ENCODE measurements at regions not wholly inside any gene's neighbourhood (a gene's known extent, or its start where the extent isn't known, plus 50 kb on each side); places are given as distances from the start of the nearest gene placed in this dataset.

DNA sequence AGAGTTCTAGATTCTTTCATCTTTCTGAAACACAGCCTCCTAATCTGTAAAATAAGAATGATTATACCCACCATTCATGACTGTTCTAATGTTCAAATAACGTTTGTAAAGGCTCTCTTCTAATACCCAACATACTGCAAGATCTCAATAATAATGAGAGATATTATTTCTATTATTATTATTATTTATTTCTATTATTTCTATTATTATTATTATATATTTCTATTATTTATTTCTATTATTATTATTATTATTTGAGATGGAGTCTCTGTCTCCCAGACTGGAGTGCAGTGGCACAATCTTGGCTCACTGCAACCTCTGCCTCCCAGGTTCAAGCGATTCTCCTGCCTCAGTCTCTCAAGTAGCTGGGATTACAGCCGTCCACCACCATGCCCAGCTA is 395.5 kb downstream of the EFNB2 start:
- Mint-ChIP-seq H3K36me3 (no peaks in the 10 kb centered on the region), H3K27me3 (peaks cover 0 to 4% (median 0%) of the 10 kb centered on the region in 5 donors), H3K9me3 (peaks cover 0 to 5% (median 0%) of the 10 kb centered on the region in 9 donors), H3K4me1 (no peaks in the 10 kb centered on the region), H3K27ac (peak overlapping the region in 1 of 10 donors; percentile 53), H3K4me3 (no peak overlapping the region)
- POLR2A ChIA-PET: no interaction called here
- no peak for DNase-seq
- ATAC-seq: no peak

DNA sequence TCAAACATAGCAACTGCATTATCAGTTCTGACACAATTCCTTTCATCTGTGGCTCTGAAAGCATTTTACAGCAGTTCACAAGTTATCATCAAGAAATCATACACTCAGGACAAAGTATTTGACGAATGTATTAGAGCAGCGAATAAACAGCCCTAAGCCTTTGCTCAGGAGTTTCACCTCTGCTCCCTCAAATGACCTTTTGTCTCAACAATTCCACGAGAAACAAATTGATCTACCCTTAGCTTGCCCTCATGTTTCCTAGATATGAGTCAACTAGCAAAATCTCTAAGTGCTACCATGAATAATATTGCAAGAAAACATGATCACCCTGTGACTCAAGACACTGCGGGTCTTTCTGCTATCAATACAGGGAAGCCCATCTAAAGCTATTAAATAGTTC is 396.1 kb downstream of the EFNB2 start:
- Mint-ChIP-seq H3K27me3 (peaks cover 0 to 4% (median 0%) of the 10 kb centered on the region in 5 donors), H3K4me3 (no peak overlapping the region), H3K9me3 (peaks cover 0 to 5% (median 0%) of the 10 kb centered on the region in 9 donors), H3K36me3 (no peaks in the 10 kb centered on the region), H3K4me1 (no peaks in the 10 kb centered on the region), H3K27ac (no peak overlapping the region)
- no peak for DNase-seq
- POLR2A ChIA-PET: no interaction called here
- ATAC-seq: no peak

- no peak for DNase-seq
- Mint-ChIP-seq H3K4me1 (no peaks in the 10 kb centered on the region), H3K9me3 (peaks cover 0 to 12% (median 0%) of the 10 kb centered on the region in 9 donors), H3K27ac (no peak overlapping the region), H3K27me3 (peaks cover 0 to 4% (median 0%) of the 10 kb centered on the region in 5 donors), H3K4me3 (no peak overlapping the region), H3K36me3 (no peaks in the 10 kb centered on the region)
- no peak for ATAC-seq
- POLR2A ChIA-PET: no interaction called here
Observed at GRCh38 chr13:106138620-106139019, 396.8 kb downstream of the EFNB2 start.

GRCh38 chr13:106133025-106133424 is 402.4 kb downstream of the EFNB2 start:
- Mint-ChIP-seq H3K36me3 (no peaks in the 10 kb centered on the region), H3K4me1 (no peaks in the 10 kb centered on the region), H3K9me3 (peaks cover 0 to 41% (median 4%) of the 10 kb centered on the region in 9 donors), H3K4me3 (no peak overlapping the region), H3K27me3 (peaks cover 0 to 15% (median 7%) of the 10 kb centered on the region in 5 donors), H3K27ac (no peak overlapping the region)
- no peak for DNase-seq
- ATAC-seq: no peak
- POLR2A ChIA-PET: no interaction called here

GRCh38 chr13:106132216-106132615 is 403.2 kb downstream of the EFNB2 start:
- POLR2A ChIA-PET: no interaction called here
- Mint-ChIP-seq H3K9me3 (peaks cover 0 to 41% (median 6%) of the 10 kb centered on the region in 9 donors), H3K27ac (no peak overlapping the region), H3K27me3 (peaks cover 0 to 20% (median 7%) of the 10 kb centered on the region in 5 donors), H3K4me3 (no peak overlapping the region), H3K4me1 (no peaks in the 10 kb centered on the region), H3K36me3 (no peaks in the 10 kb centered on the region)
- ATAC-seq (no peak), DNase-seq (no peak)

DNA sequence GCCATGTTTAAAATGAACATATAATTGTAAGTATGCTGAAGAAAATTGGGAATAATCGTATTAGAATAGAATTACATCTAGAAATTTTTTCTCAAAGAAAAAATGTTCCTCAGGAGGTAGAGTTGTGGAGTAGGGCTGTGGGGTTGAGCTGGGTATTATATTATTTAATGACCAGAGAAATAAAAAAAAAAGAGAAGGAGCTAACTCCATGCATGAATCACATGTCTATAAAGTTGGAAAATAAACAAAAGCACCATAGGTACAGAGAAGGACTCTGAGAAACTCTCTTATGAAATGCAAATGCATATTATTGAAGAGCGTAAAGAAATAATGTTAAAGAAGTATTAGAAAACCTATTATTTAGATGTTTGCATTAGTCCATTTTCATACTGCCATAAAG is 405.5 kb downstream of the EFNB2 start:
- POLR2A ChIA-PET: no interaction called here
- H3K27ac Mint-ChIP-seq: no peak overlapping the region
- H3K36me3 Mint-ChIP-seq: no peaks in the 10 kb centered on the region
- peaks cover 0 to 16% (median 7%) of the 10 kb centered on the region in 5 donors for H3K27me3 Mint-ChIP-seq
- peaks cover 0 to 41% (median 6%) of the 10 kb centered on the region in 9 donors for H3K9me3 Mint-ChIP-seq
- DNase-seq (no peak), ATAC-seq (no peak)
- H3K4me1 Mint-ChIP-seq: no peaks in the 10 kb centered on the region
- no peak overlapping the region for H3K4me3 Mint-ChIP-seq

- Mint-ChIP-seq H3K9me3 (peaks cover 0 to 36% (median 6%) of the 10 kb centered on the region in 9 donors), H3K27me3 (peaks cover 0 to 16% (median 7%) of the 10 kb centered on the region in 5 donors), H3K27ac (no peak overlapping the region), H3K36me3 (no peaks in the 10 kb centered on the region), H3K4me3 (no peak overlapping the region), H3K4me1 (no peaks in the 10 kb centered on the region)
- DNase-seq (no peak), ATAC-seq (no peak)
- POLR2A ChIA-PET: no interaction called here
Observed at GRCh38 chr13:106129273-106129672, 406.2 kb downstream of the EFNB2 start.

DNA sequence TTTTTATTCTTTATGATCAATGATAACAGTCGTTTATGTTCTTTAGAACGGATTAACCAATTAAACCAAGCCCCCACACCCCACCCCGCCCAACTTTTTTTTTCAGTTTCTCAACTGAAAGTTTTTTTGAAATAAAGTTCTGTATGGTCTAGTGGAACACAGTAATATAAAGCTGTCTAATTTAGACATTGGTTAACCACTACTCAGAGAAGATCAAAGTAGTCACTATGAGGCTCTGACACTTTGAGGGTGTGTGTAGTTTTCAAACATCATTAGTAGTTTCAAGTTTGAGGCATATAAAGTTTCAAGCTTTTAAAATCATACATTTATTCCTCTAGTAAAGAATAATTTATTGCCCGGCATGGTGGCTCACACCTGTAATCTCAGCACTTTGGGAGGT is 413.2 kb downstream of the EFNB2 start:
- Mint-ChIP-seq H3K4me1 (no peaks in the 10 kb centered on the region), H3K27me3 (peaks cover 0 to 21% (median 5%) of the 10 kb centered on the region in 5 donors), H3K9me3 (peaks cover 0 to 13% (median 0%) of the 10 kb centered on the region in 9 donors), H3K27ac (no peak overlapping the region), H3K36me3 (no peaks in the 10 kb centered on the region), H3K4me3 (no peak overlapping the region)
- POLR2A ChIA-PET: no interaction called here
- ATAC-seq: no peak
- DNase-seq: no peak

DNA sequence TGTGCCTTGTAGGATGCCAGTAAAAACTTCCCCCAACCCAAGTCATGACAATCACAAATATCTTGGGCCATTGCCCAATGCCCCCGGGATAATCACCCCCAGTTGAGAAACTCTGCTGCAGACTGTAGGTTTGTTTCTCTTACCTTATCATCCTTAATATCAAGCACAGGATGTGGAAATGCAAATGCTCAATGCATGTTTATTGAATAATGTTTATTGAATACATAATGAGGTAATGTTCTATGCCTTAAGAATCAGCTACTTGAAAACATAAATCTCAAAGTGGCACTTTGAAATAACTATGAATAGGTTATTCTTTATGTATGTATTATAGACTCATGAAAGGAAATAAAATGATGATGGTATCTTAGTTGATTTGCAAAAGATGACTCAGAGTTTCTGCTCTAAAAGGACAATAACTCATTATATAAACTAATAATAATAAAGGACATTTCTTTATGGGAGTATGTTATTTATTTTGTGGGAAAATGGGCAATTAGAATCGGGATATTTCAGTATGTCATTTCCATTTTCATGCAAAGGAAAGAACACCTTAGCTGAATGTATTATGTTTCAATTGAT is 414.2 kb downstream of the EFNB2 start:
- POLR2A ChIA-PET: no interaction called here

GRCh38 chr13:106118996-106119395 is 416.5 kb downstream of the EFNB2 start:
- POLR2A ChIA-PET: no interaction called here
- Mint-ChIP-seq H3K9me3 (peaks cover 0 to 13% (median 0%) of the 10 kb centered on the region in 9 donors), H3K36me3 (no peaks in the 10 kb centered on the region), H3K27ac (no peak overlapping the region), H3K4me3 (no peak overlapping the region), H3K27me3 (peaks cover 0 to 31% (median 5%) of the 10 kb centered on the region in 5 donors), H3K4me1 (no peaks in the 10 kb centered on the region)
- ATAC-seq: no peak
- DNase-seq: no peak

More for the DNA sequence above, 414.2 kb downstream of the EFNB2 start:
- Mint-ChIP-seq H3K36me3 (no peaks in the 10 kb centered on the region), H3K27me3 (peaks cover 0 to 21% (median 5%) of the 10 kb centered on the region in 5 donors), H3K9me3 (peaks cover 0 to 13% (median 0%) of the 10 kb centered on the region in 9 donors), H3K4me1 (no peaks in the 10 kb centered on the region), H3K4me3 (no peak overlapping the region), H3K27ac (no peak overlapping the region)
- ATAC-seq: no peak
- DNase-seq: no peak

DNA sequence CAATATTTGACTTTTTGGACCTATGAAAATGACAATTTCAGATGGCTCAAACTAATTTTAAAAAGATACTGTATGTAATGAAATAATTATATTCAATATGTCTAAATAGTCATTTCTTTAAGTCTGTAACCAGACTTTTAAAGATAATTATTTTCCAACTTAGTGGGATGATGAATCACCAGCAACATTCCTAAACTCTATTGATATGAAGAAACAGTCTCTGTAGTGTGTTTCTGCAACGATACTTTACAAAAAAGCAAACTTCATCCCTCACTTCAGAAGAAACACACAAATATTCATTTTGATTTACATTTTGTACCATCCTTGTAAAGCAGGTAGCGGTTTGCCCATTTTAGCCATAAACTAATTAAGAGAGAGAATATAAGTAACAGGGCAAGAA is 417.4 kb downstream of the EFNB2 start:
- POLR2A ChIA-PET: no interaction called here
- DNase-seq (no peak), ATAC-seq (no peak)
- Mint-ChIP-seq H3K4me3 (no peak overlapping the region), H3K9me3 (peaks cover 0 to 13% (median 0%) of the 10 kb centered on the region in 9 donors), H3K27me3 (peaks cover 0 to 31% (median 5%) of the 10 kb centered on the region in 5 donors), H3K36me3 (no peaks in the 10 kb centered on the region), H3K27ac (no peak overlapping the region), H3K4me1 (no peaks in the 10 kb centered on the region)

DNA sequence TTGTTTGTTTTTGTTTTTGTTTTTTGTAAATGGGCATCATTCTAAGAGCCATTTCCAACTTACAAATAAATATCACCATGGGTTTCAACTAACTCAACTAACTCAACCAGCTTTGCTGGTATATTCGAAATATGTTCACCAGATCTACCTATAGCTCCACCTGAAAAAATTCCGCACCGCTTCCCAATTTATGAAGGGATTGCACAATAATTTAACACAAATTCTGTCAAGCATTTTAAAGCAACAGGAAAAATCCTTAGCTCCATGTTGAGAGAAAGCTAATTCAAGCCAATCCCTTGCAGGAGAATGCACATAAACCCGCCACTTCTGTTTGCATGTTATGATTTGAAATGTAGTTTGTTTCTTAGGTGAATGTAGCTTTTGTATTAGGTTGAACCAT is 417.8 kb downstream of the EFNB2 start:
- Mint-ChIP-seq H3K4me3 (no peak overlapping the region), H3K27ac (no peak overlapping the region), H3K27me3 (peaks cover 0 to 31% (median 5%) of the 10 kb centered on the region in 5 donors), H3K36me3 (no peaks in the 10 kb centered on the region), H3K4me1 (no peaks in the 10 kb centered on the region), H3K9me3 (peaks cover 0 to 13% (median 0%) of the 10 kb centered on the region in 9 donors)
- DNase-seq (no peak), ATAC-seq (no peak)
- POLR2A ChIA-PET: no interaction called here

GRCh38 chr13:106117035-106117434 is 418.4 kb downstream of the EFNB2 start:
- DNase-seq (no peak), ATAC-seq (no peak)
- H3K36me3 Mint-ChIP-seq: no peaks in the 10 kb centered on the region
- H3K4me1 Mint-ChIP-seq: no peaks in the 10 kb centered on the region
- peaks cover 0 to 13% (median 0%) of the 10 kb centered on the region in 9 donors for H3K9me3 Mint-ChIP-seq
- peaks cover 0 to 31% (median 5%) of the 10 kb centered on the region in 5 donors for H3K27me3 Mint-ChIP-seq
- no peak overlapping the region for H3K4me3 Mint-ChIP-seq
- H3K27ac Mint-ChIP-seq: no peak overlapping the region
- POLR2A ChIA-PET: no interaction called here

DNA sequence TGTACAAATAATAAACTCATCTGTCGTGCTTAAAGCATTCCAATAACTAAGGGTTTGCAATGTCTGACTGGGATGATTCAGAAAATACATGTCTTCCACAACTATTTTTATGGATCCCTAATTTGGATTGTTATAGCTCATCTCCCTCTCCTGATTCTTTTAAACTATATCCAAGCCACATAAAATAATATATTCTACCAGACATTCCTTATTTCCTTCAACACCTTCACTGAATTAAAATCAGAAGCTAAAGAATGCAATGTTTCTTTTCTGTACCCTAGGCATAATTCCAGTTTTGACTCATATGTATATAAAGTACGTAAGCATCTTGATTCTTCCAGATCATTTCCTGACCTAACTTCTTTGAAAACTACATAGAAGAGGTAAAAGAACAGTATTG is 420.4 kb downstream of the EFNB2 start:
- DNase-seq (no peak), ATAC-seq (no peak)
- H3K4me1 Mint-ChIP-seq: no peaks in the 10 kb centered on the region
- H3K9me3 Mint-ChIP-seq: peaks cover 0 to 4% (median 0%) of the 10 kb centered on the region in 9 donors
- peaks cover 0 to 22% (median 0%) of the 10 kb centered on the region in 5 donors for H3K27me3 Mint-ChIP-seq
- POLR2A ChIA-PET: no interaction called here
- H3K4me3 Mint-ChIP-seq: no peak overlapping the region
- no peaks in the 10 kb centered on the region for H3K36me3 Mint-ChIP-seq
- H3K27ac Mint-ChIP-seq: no peak overlapping the region

Measured in naive thymus-derived CD8-positive, alpha-beta T cell (primary cell).